BJ (cell line): ENCODE measurements at regions not wholly inside any gene's neighbourhood (a gene's known extent, or its start where the extent isn't known, plus 50 kb on each side); places are given as distances from the start of the nearest gene placed in this dataset.

Experiments used
- CTCF ChIA-PET: fragments of 350-600 bp; formaldehyde crosslinking; extraction: SDS; loops from one replicate; lab custom pipeline; 2021; ENCODE audit warnings: antibody characterized with exemption, inconsistent platforms; lab: Yijun Ruan, JAX
- POLR2A ChIA-PET: fragments of 300-600 bp; sonication (Branson Sonifier 250); formaldehyde crosslinking; extraction: SDS; loops from one replicate; lab custom pipeline; 2021; ENCODE audit warnings: antibody characterized with exemption; lab: Charles Lee
- DNase-seq: peaks from one replicate; pipeline ENCODE4 v3.0.0-alpha.2; 2011; ENCODE audit warnings: low read depth
- H3K27me3 ChIP-seq: 2 replicates; pipeline ENCODE4 v1.6.0; 2011; ENCODE audit warnings: low read length; ENCODE audit not compliant: control insufficient read depth, insufficient read depth
- H3K36me3 ChIP-seq: 2 replicates; pipeline ENCODE4 v1.5.1; 2011; ENCODE audit warnings: low read length; ENCODE audit not compliant: control insufficient read depth, insufficient read depth
- H3K4me3 ChIP-seq: 2 replicates; pipeline ENCODE4 v1.5.1; 2011; ENCODE audit warnings: low read depth, mild to moderate bottlenecking, control low read depth, low read length
- TF ChIP-seq, protein P1 (sequence below): IDR thresholded peaks from 2 replicates; pipeline ENCODE4 v1.5.1; 2011; ENCODE audit warnings: low read depth, mild to moderate bottlenecking, control low read depth, inconsistent platforms, low read length, moderate library complexity; ENCODE audit not compliant: insufficient read depth

DNA sequence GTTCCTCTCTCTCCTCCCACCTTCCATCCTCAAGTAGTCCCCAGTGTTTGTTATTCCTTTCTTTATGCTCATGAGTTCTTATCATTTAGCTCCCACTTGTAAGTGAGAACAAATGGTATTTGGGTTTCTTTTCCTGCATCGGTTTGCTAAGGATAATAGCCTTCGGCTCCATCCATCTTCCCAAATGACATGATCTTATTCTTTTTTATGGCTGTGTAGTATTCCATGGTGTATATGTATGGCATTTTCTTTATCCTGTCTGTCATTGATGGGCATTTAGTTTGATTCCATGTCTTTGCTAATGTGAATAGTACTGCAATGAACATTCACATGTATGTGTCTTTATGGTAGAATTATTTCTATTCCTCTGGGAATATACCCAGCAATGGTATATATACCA, 62.4 kb upstream of the CFAP161 start:
- Histone ChIP-seq H3K4me3 (no peak overlapping the region), H3K36me3 (no peaks in the 10 kb centered on the region), H3K27me3 (no peaks in the 10 kb centered on the region)
- POLR2A ChIA-PET = no interaction called here
- no peak for DNase-seq
- CTCF ChIA-PET = interaction anchor here (0.9 to 3.1 kb wide), 2 partner anchors 9 to 11 kb away, joined by 3 to 9 read pairs; no protein-coding TSS in a partner anchor
- TF ChIP-seq, protein P1, sequence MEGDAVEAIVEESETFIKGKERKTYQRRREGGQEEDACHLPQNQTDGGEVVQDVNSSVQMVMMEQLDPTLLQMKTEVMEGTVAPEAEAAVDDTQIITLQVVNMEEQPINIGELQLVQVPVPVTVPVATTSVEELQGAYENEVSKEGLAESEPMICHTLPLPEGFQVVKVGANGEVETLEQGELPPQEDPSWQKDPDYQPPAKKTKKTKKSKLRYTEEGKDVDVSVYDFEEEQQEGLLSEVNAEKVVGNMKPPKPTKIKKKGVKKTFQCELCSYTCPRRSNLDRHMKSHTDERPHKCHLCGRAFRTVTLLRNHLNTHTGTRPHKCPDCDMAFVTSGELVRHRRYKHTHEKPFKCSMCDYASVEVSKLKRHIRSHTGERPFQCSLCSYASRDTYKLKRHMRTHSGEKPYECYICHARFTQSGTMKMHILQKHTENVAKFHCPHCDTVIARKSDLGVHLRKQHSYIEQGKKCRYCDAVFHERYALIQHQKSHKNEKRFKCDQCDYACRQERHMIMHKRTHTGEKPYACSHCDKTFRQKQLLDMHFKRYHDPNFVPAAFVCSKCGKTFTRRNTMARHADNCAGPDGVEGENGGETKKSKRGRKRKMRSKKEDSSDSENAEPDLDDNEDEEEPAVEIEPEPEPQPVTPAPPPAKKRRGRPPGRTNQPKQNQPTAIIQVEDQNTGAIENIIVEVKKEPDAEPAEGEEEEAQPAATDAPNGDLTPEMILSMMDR = no peak

DNA sequence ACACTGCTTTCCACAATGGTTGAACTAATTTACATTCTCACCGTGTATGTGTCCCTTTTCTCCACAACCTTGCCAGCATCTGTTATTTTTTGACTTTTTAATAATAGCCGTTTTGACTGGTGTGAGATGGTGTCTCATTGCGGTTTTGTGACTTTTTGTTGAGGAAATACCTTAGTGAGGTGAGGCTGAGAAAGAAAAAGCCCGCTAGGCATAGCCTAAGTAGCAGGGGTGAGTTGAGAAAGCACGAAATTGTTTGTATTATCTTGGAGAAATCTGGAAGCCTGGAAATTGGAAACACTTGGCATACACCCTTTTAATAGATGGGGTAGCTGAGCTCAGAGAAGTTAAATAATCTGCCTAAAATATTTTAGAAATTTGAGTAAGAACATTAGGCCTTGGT, 61.5 kb upstream of the CFAP161 start:
- TF ChIP-seq, protein P1 = no peak
- H3K27me3 ChIP-seq = no peaks in the 10 kb centered on the region
- ChIA-PET POLR2A (interaction anchor here (0.6 kb wide), 1 partner anchor 46 kb away, joined by 3 read pairs; no protein-coding TSS in a partner anchor), CTCF (interaction anchor here (0.6 to 3.1 kb wide), 2 partner anchors 10 to 102 kb away, joined by 3 to 9 read pairs; no protein-coding TSS in a partner anchor)
- H3K4me3 ChIP-seq = no peak overlapping the region
- DNase-seq = peak; percentile 18
- H3K36me3 ChIP-seq = no peaks in the 10 kb centered on the region

DNA sequence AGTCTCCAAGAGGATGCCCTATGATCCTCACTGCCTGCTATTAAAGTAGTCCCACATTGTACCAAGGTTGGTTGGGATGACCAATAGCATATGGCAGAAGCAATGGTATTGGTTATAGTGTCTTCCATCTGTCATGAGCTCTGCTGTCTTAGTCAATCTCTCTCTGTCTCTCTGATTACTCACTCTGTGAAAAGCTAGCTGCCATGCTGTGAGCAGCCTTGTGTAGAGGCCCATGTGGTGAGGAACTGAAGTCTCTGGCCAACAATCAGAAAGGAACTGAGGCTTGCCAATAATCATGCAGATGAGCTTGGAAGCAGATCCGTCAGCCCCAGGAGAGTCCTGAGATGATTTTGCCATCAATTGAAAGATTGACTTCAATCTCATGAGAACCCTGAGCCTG, 60.3 kb upstream of the CFAP161 start:
- no peaks in the 10 kb centered on the region for H3K36me3 ChIP-seq
- H3K4me3 ChIP-seq = no peak overlapping the region
- DNase-seq = no peak
- no peaks in the 10 kb centered on the region for H3K27me3 ChIP-seq
- CTCF ChIA-PET = interaction anchor here (1.4 to 3.1 kb wide), 2 partner anchors 9 to 192 kb away, joined by 3 to 9 read pairs; no protein-coding TSS in a partner anchor
- POLR2A ChIA-PET = no interaction called here
- TF ChIP-seq, protein P1 = no peak

DNA sequence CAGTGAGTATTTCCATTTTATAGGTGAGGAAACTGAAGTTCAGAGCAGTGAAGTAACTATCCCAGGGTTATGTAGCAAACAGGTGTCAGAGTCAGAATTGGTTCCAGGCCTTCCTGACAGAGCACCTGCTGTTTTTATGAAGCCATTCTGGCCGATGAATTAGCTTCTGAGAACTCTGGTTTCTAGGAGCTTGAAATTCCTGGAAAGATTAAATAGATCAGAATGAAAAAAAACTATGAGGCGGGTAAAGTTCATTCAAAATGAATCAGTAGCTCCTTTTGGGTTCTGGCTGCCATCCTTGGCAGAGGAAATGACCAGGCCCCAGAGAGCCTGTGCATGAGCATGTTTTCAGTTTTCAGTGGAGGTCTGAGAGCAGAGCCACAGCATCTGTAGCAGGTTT, 59.3 kb upstream of the CFAP161 start:
- Histone ChIP-seq H3K27me3 (no peaks in the 10 kb centered on the region), H3K36me3 (no peaks in the 10 kb centered on the region), H3K4me3 (no peak overlapping the region)
- CTCF ChIA-PET = interaction anchor here (0.7 to 0.9 kb wide), 2 partner anchors 9 to 97 kb away, joined by 3 read pairs; no protein-coding TSS in a partner anchor
- POLR2A ChIA-PET = no interaction called here
- DNase-seq = no peak
- TF ChIP-seq, protein P1 = no peak

DNA sequence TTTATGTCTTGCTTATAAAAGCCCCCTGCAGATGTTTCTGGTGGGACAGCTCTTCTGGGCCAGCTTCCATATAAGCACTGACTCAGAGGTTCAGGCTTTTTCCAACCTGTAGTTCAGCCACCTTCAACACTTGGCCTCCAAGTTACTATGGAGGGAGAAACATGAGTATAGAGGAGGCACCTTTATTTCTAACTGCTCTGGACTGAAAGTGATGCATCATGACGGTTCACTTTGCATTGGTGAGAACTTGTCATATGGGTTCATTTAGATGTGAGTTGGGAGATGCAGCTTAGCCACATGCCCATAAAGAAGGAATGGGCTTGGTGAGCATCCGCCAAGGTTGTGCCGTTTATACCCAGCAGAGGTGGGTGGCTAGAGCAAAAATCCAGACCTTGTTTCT, 58.8 kb upstream of the CFAP161 start:
- Histone ChIP-seq H3K36me3 (no peaks in the 10 kb centered on the region), H3K27me3 (no peaks in the 10 kb centered on the region), H3K4me3 (no peak overlapping the region)
- no peak for DNase-seq
- POLR2A ChIA-PET = no interaction called here
- CTCF ChIA-PET = interaction anchor here (0.7 to 0.9 kb wide), 2 partner anchors 9 to 98 kb away, joined by 3 read pairs; no protein-coding TSS in a partner anchor
- TF ChIP-seq, protein P1 = no peak
